Endothelial cell of umbilical vein (primary cell): ENCODE measurements at regions not wholly inside any gene's neighbourhood (a gene's known extent, or its start where the extent isn't known, plus 50 kb on each side); places are given as distances from the start of the nearest gene placed in this dataset.
"Not testable (repeated sequence)": the region's sequence is repeated elsewhere in the genome, so short reads cannot be mapped to it uniquely, and the experiment has no call there.

ENCODE experiments used
- BruUV-seq: library from RNA; stranded (reverse); fragments of 400-500 nt; replicated peaks from 2 replicates; lab custom pipeline; 2021; lab: Mats Ljungman, UMichigan
- CTCF ChIA-PET: fragments of 300-600, 350-600 bp; sonication (Branson Sonifier 250); formaldehyde crosslinking; loops from one replicate; lab custom pipeline; 2021; ENCODE audit warnings: antibody characterized with exemption, inconsistent platforms; lab: Charles Lee
- POLR2A ChIA-PET: fragments of 300-600, 350-600 bp; sonication (Branson Sonifier 250); formaldehyde crosslinking; loops from one replicate; lab custom pipeline; 2021; ENCODE audit warnings: antibody characterized with exemption, inconsistent platforms; lab: Charles Lee
- DNase-seq: peaks from one replicate; pipeline ENCODE4 v3.0.0-alpha.2; 2011; ENCODE audit warnings: low read depth, low spot score
- FAIRE-seq: peaks from 2 replicates; lab custom pipeline; 2011; peaks lifted over from hg19 to GRCh38; lab: Jason Lieb, UNC
- H2AFZ ChIP-seq: 2 replicates; pipeline ENCODE4 v1.6.0; 2012; ENCODE audit warnings: low read depth, low read length, control low read depth, inconsistent platforms
- H3K27ac ChIP-seq: 2 replicates; pipeline ENCODE4 v1.5.1; 2011; ENCODE audit warnings: low read depth, mild to moderate bottlenecking, control low read depth, low read length, moderate library complexity; ENCODE audit not compliant: insufficient read depth
- H3K27me3 ChIP-seq, 2 experiments: 2 replicates each; pipeline versions ENCODE4 v1.6.0 to v1.6.1; 2011; ENCODE audit warnings: low read length in 2 of 2, mixed read lengths in 1 of 2; ENCODE audit not compliant: control insufficient read depth in 2 of 2, insufficient read depth in 2 of 2
- H3K36me3 ChIP-seq, 2 experiments: 2 replicates in 1 of 2; 3 replicates in 1 of 2; pipeline ENCODE4 v1.5.1; 2011; ENCODE audit warnings: low read length in 2 of 2, mild to moderate bottlenecking in 1 of 2, moderate library complexity in 1 of 2; ENCODE audit not compliant: control insufficient read depth in 2 of 2, insufficient read depth in 2 of 2; ENCODE audit errors: extremely low read depth in 1 of 2
- H3K4me1 ChIP-seq: 3 replicates; pipeline ENCODE4 v1.5.1; 2011; ENCODE audit warnings: mild to moderate bottlenecking, low read length; ENCODE audit not compliant: control insufficient read depth, insufficient read depth; ENCODE audit errors: extremely low read depth
- H3K4me2 ChIP-seq: 2 replicates; pipeline ENCODE4 v1.6.1; 2011; ENCODE audit warnings: low read length, control low read depth, mixed read lengths; ENCODE audit not compliant: insufficient read depth
- H3K4me3 ChIP-seq, 3 experiments: fragments of 200-600 bp in 1 of 3; sonication (generic), shearing (Covaris generic) in 1 of 3; replicated peaks in 1 of 3; 2 replicates each; pipeline ENCODE4 v1.5.1; 2011 to 2016; ENCODE audit warnings: control low read depth in 3 of 3, low read length in 3 of 3, mild to moderate bottlenecking in 2 of 3, inconsistent platforms in 1 of 3, low read depth in 1 of 3, moderate library complexity in 1 of 3; ENCODE audit not compliant: insufficient read depth in 1 of 3
- H3K79me2 ChIP-seq: 2 replicates; pipeline ENCODE4 v1.6.0; 2012; ENCODE audit warnings: low read length, inconsistent platforms; ENCODE audit not compliant: control insufficient read depth, insufficient read depth
- H3K9ac ChIP-seq: replicated peaks from 2 replicates; pipeline ENCODE3; 2011; ENCODE audit warnings: low read length, control low read depth; ENCODE audit not compliant: insufficient read depth; ENCODE audit errors: extremely low read depth
- H3K9me1 ChIP-seq: replicated peaks from 3 replicates; pipeline ENCODE4 v1.6.0; 2011; ENCODE audit warnings: mild to moderate bottlenecking, low read length; ENCODE audit not compliant: control insufficient read depth, insufficient read depth; ENCODE audit errors: extremely low read depth
- H3K9me3 ChIP-seq: replicated peaks from 2 replicates; pipeline ENCODE4 v1.5.1; 2012; ENCODE audit warnings: low read length, inconsistent platforms; ENCODE audit not compliant: control insufficient read depth, insufficient read depth
- H4K20me1 ChIP-seq: replicated peaks from 2 replicates; pipeline ENCODE3; 2011; ENCODE audit warnings: mild to moderate bottlenecking, low read length; ENCODE audit not compliant: control insufficient read depth, insufficient read depth; ENCODE audit errors: extremely low read depth
- EZH2 ChIP-seq: IDR thresholded peaks from 2 replicates; pipeline ENCODE4 v1.6.1; 2012; ENCODE audit warnings: borderline replicate concordance, low read depth, mild to moderate bottlenecking, moderate library complexity, low read length, inconsistent platforms; ENCODE audit not compliant: severe bottlenecking
- FOS ChIP-seq: IDR thresholded peaks from 2 replicates; pipeline ENCODE4 v1.6.1; 2011; ENCODE audit warnings: mild to moderate bottlenecking, low read length, moderate library complexity, borderline replicate concordance; ENCODE audit not compliant: insufficient read depth
- GATA2 ChIP-seq: IDR thresholded peaks from 2 replicates; pipeline ENCODE4 v1.7.0; 2011; ENCODE audit warnings: low read depth, mild to moderate bottlenecking, moderate library complexity, mixed read lengths, low read length; ENCODE audit not compliant: insufficient read length, insufficient read depth
- JUN ChIP-seq: IDR thresholded peaks from 2 replicates; pipeline ENCODE4 v1.6.1; 2011; ENCODE audit warnings: borderline replicate concordance, low read depth; ENCODE audit not compliant: insufficient read length, insufficient read depth
- MYC ChIP-seq: IDR thresholded peaks from one replicate; pipeline ENCODE4 v1.6.1; 2011; ENCODE audit warnings: mild to moderate bottlenecking, low read depth, low read length
- POLR2A ChIP-seq: IDR thresholded peaks from 2 replicates; pipeline ENCODE4 v1.6.1; 2012; ENCODE audit warnings: low read depth, mild to moderate bottlenecking, control low read depth, low read length
- POLR2AphosphoS5 ChIP-seq: IDR thresholded peaks from 2 replicates; pipeline ENCODE4 v1.6.1; 2012; ENCODE audit warnings: low read depth, mild to moderate bottlenecking, control low read depth, low read length, moderate library complexity; ENCODE audit not compliant: insufficient read depth
- dilution Hi-C: fragments of 300-500 bp; cut with MboI; formaldehyde crosslinking; loops from one replicate; pipeline ENCODE4 v1.15.0; 2019; ENCODE audit warnings: low sequenced_read_pairs; ENCODE audit not compliant: extremely low pct_ligation_motif_present
- intact Hi-C: fragments of 100-400 bp; cut with micrococcal nuclease; formaldehyde crosslinking; loops from one replicate; pipeline ENCODE4 v1.10.0; 2022
- TF ChIP-seq, protein P1 (sequence below): IDR thresholded peaks from 2 replicates; pipeline ENCODE4 v1.6.1; 2011; ENCODE audit not compliant: insufficient read depth, insufficient read length
- TF ChIP-seq, protein P2 (sequence below), 2 donors: IDR thresholded peaks; 1 replicate in 1 of 2; 2 replicates in 1 of 2; pipeline ENCODE4 v1.5.1; 2011; ENCODE audit warnings: low read length in 2 of 2, mild to moderate bottlenecking in 2 of 2, moderate library complexity in 2 of 2, control low read depth in 1 of 2, inconsistent platforms in 1 of 2, low read depth in 1 of 2; ENCODE audit not compliant: insufficient read depth in 1 of 2; ENCODE audit errors: extremely low read depth in 1 of 2

DNA sequence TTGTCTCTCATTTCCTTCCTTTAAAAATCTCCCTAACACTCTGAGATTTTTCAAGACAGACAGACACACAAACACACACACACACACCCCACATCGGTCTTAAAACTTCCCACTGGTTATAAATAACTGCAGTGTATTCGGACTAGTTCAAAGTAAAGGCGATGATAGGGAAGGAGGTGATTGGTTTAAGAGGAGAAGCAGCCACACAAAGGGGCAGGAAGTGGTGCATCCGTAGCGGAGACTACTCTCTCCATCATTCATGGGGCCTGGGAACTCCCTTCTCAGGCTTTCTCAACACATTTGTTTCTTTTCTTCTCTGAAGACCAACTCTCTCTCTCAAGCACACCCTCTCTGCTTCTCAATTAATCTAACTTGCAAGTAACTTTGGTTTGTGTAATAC lies 149.1 kb upstream of the DPP10 start:
- H3K9me1 ChIP-seq, result no peaks in the 10 kb centered on the region
- FAIRE-seq (no peak), DNase-seq (no peak)
- no peak overlapping the region for H3K27ac ChIP-seq
- no peaks in the 10 kb centered on the region for H3K79me2 ChIP-seq
- H4K20me1 ChIP-seq, result no peaks in the 10 kb centered on the region
- no peak for TF ChIP-seq POLR2AphosphoS5
- intact Hi-C loops, result no loop called here
- H3K4me2 ChIP-seq, result no peak overlapping the region
- H3K27me3 ChIP-seq, result no peaks in the 10 kb centered on the region
- no peaks in the 10 kb centered on the region for H3K36me3 ChIP-seq
- no peak overlapping the region for H3K4me3 ChIP-seq
- CTCF ChIA-PET, result no interaction called here
- no peak overlapping the region for H2AFZ ChIP-seq
- dilution Hi-C loops, result no loop called here
- no TSS peak for BruUV-seq
- H3K9me3 ChIP-seq, result no peaks in the 10 kb centered on the region
- POLR2A ChIA-PET, result no interaction called here
- no peak overlapping the region for H3K9ac ChIP-seq
- no peaks in the 10 kb centered on the region for H3K4me1 ChIP-seq

GRCh38 chr2:114294741-114295140 lies 147.7 kb upstream of the DPP10 start:
- CTCF ChIA-PET, result no interaction called here
- DNase-seq (no peak), FAIRE-seq (no peak)
- POLR2A ChIA-PET, result no interaction called here
- TF ChIP-seq JUN (no peak), FOS (no peak), EZH2 (no peak), POLR2AphosphoS5 (no peak), POLR2A (no peak), MYC (no peak), GATA2 (no peak)
- TF ChIP-seq, protein P1, sequence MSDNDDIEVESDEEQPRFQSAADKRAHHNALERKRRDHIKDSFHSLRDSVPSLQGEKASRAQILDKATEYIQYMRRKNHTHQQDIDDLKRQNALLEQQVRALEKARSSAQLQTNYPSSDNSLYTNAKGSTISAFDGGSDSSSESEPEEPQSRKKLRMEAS, result no peak
- TF ChIP-seq, protein P2, sequence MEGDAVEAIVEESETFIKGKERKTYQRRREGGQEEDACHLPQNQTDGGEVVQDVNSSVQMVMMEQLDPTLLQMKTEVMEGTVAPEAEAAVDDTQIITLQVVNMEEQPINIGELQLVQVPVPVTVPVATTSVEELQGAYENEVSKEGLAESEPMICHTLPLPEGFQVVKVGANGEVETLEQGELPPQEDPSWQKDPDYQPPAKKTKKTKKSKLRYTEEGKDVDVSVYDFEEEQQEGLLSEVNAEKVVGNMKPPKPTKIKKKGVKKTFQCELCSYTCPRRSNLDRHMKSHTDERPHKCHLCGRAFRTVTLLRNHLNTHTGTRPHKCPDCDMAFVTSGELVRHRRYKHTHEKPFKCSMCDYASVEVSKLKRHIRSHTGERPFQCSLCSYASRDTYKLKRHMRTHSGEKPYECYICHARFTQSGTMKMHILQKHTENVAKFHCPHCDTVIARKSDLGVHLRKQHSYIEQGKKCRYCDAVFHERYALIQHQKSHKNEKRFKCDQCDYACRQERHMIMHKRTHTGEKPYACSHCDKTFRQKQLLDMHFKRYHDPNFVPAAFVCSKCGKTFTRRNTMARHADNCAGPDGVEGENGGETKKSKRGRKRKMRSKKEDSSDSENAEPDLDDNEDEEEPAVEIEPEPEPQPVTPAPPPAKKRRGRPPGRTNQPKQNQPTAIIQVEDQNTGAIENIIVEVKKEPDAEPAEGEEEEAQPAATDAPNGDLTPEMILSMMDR (IDR thresholded peaks at IDR 0.05; ENCODE audit: extremely low read depth in 1 of 2, insufficient read depth in 1 of 2, low read depth in 1 of 2, low read length in 2 of 2), result no peak
- Histone ChIP-seq H3K9me3 (no peaks in the 10 kb centered on the region), H3K9me1 (no peaks in the 10 kb centered on the region), H3K4me2 (no peak overlapping the region), H3K36me3 (no peaks in the 10 kb centered on the region), H3K27me3 (no peaks in the 10 kb centered on the region), H3K4me3 (no peak overlapping the region), H4K20me1 (no peaks in the 10 kb centered on the region), H3K4me1 (no peaks in the 10 kb centered on the region), H3K27ac (no peak overlapping the region), H2AFZ (no peak overlapping the region), H3K79me2 (no peaks in the 10 kb centered on the region), H3K9ac (no peak overlapping the region)
- intact Hi-C loops (no loop called here), dilution Hi-C loops (no loop called here)
- no TSS peak for BruUV-seq

- H3K4me2 ChIP-seq, H3K9me1 ChIP-seq, H3K4me3 ChIP-seq, DNase-seq, CTCF ChIA-PET, BruUV-seq, H4K20me1 ChIP-seq, POLR2A ChIA-PET, H3K9me3 ChIP-seq, H3K27me3 ChIP-seq, H3K27ac ChIP-seq, H3K36me3 ChIP-seq, H3K79me2 ChIP-seq, H3K9ac ChIP-seq, intact Hi-C loops, H2AFZ ChIP-seq, H3K4me1 ChIP-seq, dilution Hi-C loops: not testable (repeated sequence)
- FAIRE-seq, result peak; percentile 55
These were observed 142.1 kb upstream of the DPP10 start for GRCh38 chr2:114300351-114300750.
